IMR-90 (cell line): ENCODE measurements at regions not wholly inside any gene's neighbourhood (a gene's known extent, or its start where the extent isn't known, plus 50 kb on each side); places are given as distances from the start of the nearest gene placed in this dataset.

Experiments
- ATAC-seq: fragments of 200-7000 bp; cut with Tn5 transposase; 2 replicates; pipeline ENCODE4 v1.9.1; 2020; ENCODE audit warnings: low read depth, mild to moderate bottlenecking, moderate library complexity
- BruUV-seq: library from RNA; stranded (reverse); fragments of 400-500 nt; replicated peaks from 2 replicates; lab custom pipeline; 2021; lab: Mats Ljungman, UMichigan
- CTCF ChIA-PET: fragments of 300-600 bp; formaldehyde crosslinking; extraction: SDS; loops from one replicate; lab custom pipeline; 2021; ENCODE audit warnings: antibody characterized with exemption; lab: Yijun Ruan, JAX
- POLR2A ChIA-PET: fragments of 300-600 bp; sonication (Branson Sonifier 250); formaldehyde crosslinking; loops from one replicate; lab custom pipeline; 2022; ENCODE audit warnings: antibody characterized with exemption; ENCODE audit not compliant: unreplicated experiment; lab: Charles Lee
- DNase-seq: peaks from one replicate; pipeline ENCODE4 v3.0.0; 2013
- H2AFZ ChIP-seq: replicated peaks from 2 replicates; pipeline ENCODE3; 2013; ENCODE audit warnings: low read length, mild to moderate bottlenecking; ENCODE audit not compliant: poor library complexity
- H2AK5ac ChIP-seq: 2 replicates; pipeline ENCODE4 v1.6.1; 2013; ENCODE audit warnings: low read depth, low read length, inconsistent platforms
- H2AK9ac ChIP-seq: replicated peaks from 2 replicates; pipeline ENCODE3; 2013; ENCODE audit warnings: mild to moderate bottlenecking, low read depth, low read length, moderate library complexity; ENCODE audit not compliant: poor library complexity
- H2BK120ac ChIP-seq: 2 replicates; pipeline ENCODE4 v1.6.1; 2013; ENCODE audit warnings: low read depth, low read length, inconsistent platforms
- H2BK15ac ChIP-seq: 3 replicates; pipeline ENCODE4 v1.6.1; 2013; ENCODE audit warnings: low read depth, low read length, inconsistent platforms
- H2BK20ac ChIP-seq: 2 replicates; pipeline ENCODE4 v1.6.1; 2013; ENCODE audit warnings: low read depth, mild to moderate bottlenecking, inconsistent platforms, low read length, moderate library complexity
- H2BK5ac ChIP-seq: 2 replicates; pipeline ENCODE4 v1.6.1; 2013; ENCODE audit warnings: mild to moderate bottlenecking, low read depth, low read length, inconsistent platforms; ENCODE audit not compliant: poor library complexity, severe bottlenecking
- H3K14ac ChIP-seq: replicated peaks from 2 replicates; pipeline ENCODE4 v1.6.1; 2013; ENCODE audit warnings: low read depth, low read length, inconsistent platforms
- H3K18ac ChIP-seq: 2 replicates; pipeline ENCODE4 v1.6.1; 2013; ENCODE audit warnings: low read depth, low read length, control low read depth
- H3K23ac ChIP-seq: 2 replicates; pipeline ENCODE4 v1.6.1; 2013; ENCODE audit warnings: low read depth, low read length, inconsistent platforms
- H3K27ac ChIP-seq: 2 replicates; pipeline ENCODE4 v1.5.1; 2013; ENCODE audit warnings: mild to moderate bottlenecking, control low read depth, low read length; ENCODE audit not compliant: insufficient read depth
- H3K27me3 ChIP-seq: 2 replicates; pipeline ENCODE4 v1.6.1; 2013; ENCODE audit warnings: low read length; ENCODE audit not compliant: control insufficient read depth, insufficient read depth
- H3K36me3 ChIP-seq: 2 replicates; pipeline ENCODE4 v1.6.1; 2013; ENCODE audit warnings: low read length, mixed read lengths; ENCODE audit not compliant: control insufficient read depth, insufficient read depth
- H3K4ac ChIP-seq: 2 replicates; pipeline ENCODE4 v1.6.1; 2013; ENCODE audit warnings: low read depth, low read length, inconsistent platforms
- H3K4me1 ChIP-seq: 2 replicates; pipeline ENCODE4 v1.6.1; 2013; ENCODE audit warnings: low read length, mixed read lengths; ENCODE audit not compliant: control insufficient read depth, insufficient read depth
- H3K4me2 ChIP-seq: 2 replicates; pipeline ENCODE4 v1.6.1; 2013; ENCODE audit warnings: low read depth, mild to moderate bottlenecking, control low read depth, low read length, moderate library complexity
- H3K4me3 ChIP-seq: 2 replicates; pipeline ENCODE4 v1.5.1; 2013; ENCODE audit warnings: low read depth, mild to moderate bottlenecking, control low read depth, low read length, moderate library complexity; ENCODE audit not compliant: insufficient read depth
- H3K56ac ChIP-seq: 2 replicates; pipeline ENCODE4 v1.6.1; 2013; ENCODE audit warnings: low read length, inconsistent platforms; ENCODE audit not compliant: insufficient read depth; ENCODE audit errors: extremely low read depth
- H3K79me1 ChIP-seq, 2 experiments: 2 replicates each; pipeline ENCODE4 v1.6.1; 2013; ENCODE audit warnings: low read length in 2 of 2, inconsistent platforms in 1 of 2, low read depth in 1 of 2
- H3K9ac ChIP-seq: 2 replicates; pipeline ENCODE4 v1.6.1; 2013; ENCODE audit warnings: low read depth, low read length, control low read depth
- H3K9me1 ChIP-seq: 2 replicates; pipeline ENCODE4 v1.6.1; 2013; ENCODE audit warnings: low read length, inconsistent platforms; ENCODE audit not compliant: insufficient read depth
- H3K9me3 ChIP-seq: 2 replicates; pipeline ENCODE4 v1.6.1; 2013; ENCODE audit warnings: low read length; ENCODE audit not compliant: control insufficient read depth, insufficient read depth
- H4K20me1 ChIP-seq: 2 replicates; pipeline ENCODE4 v1.6.1; 2013; ENCODE audit warnings: low read length, inconsistent platforms; ENCODE audit not compliant: insufficient read depth
- H4K5ac ChIP-seq: 2 replicates; pipeline ENCODE4 v1.6.1; 2013; ENCODE audit warnings: mild to moderate bottlenecking, low read depth, low read length, control low read depth
- H4K8ac ChIP-seq, 2 experiments: 2 replicates each; pipeline ENCODE4 v1.6.1; 2013; ENCODE audit warnings: low read depth in 2 of 2, low read length in 2 of 2, control low read depth in 1 of 2, inconsistent platforms in 1 of 2
- H4K91ac ChIP-seq: 2 replicates; pipeline ENCODE4 v1.6.1; 2013; ENCODE audit warnings: low read depth, low read length, inconsistent platforms; ENCODE audit not compliant: insufficient read depth
- BHLHE40 ChIP-seq: fragments of 150-350 bp; IDR thresholded peaks from 2 replicates; pipeline ENCODE4 v1.6.1; 2016; ENCODE audit warnings: mild to moderate bottlenecking, low read depth, low read length
- CEBPB ChIP-seq: IDR thresholded peaks from 2 replicates; pipeline ENCODE4 v1.6.1; 2012; ENCODE audit warnings: low read depth, low read length, improper control_type of control experiment
- FOS ChIP-seq: fragments of 150-350 bp; IDR thresholded peaks from 2 replicates; pipeline ENCODE4 v1.6.1; 2016; ENCODE audit warnings: low read depth, low read length
- MAFK ChIP-seq: IDR thresholded peaks from 2 replicates; pipeline ENCODE4 v1.6.1; 2012; ENCODE audit warnings: low read depth, low read length, improper control_type of control experiment
- MAZ ChIP-seq: IDR thresholded peaks from 2 replicates; pipeline ENCODE4 v1.6.1; 2012; ENCODE audit warnings: low read depth, mild to moderate bottlenecking, low read length, improper control_type of control experiment, moderate library complexity, borderline replicate concordance
- POLR2A ChIP-seq: IDR thresholded peaks from 2 replicates; pipeline ENCODE4 v1.6.1; 2012; ENCODE audit warnings: mild to moderate bottlenecking, low read depth, low read length
- RCOR1 ChIP-seq: IDR thresholded peaks from 2 replicates; pipeline ENCODE4 v1.6.1; 2012; ENCODE audit warnings: mild to moderate bottlenecking, low read length, improper control_type of control experiment; ENCODE audit not compliant: insufficient replicate concordance
- RFX5 ChIP-seq: IDR thresholded peaks from 2 replicates; pipeline ENCODE4 v1.8.0; 2012; ENCODE audit warnings: low read depth, mild to moderate bottlenecking, low read length, moderate library complexity
- SMC3 ChIP-seq: fragments of 150-350 bp; IDR thresholded peaks from 2 replicates; pipeline ENCODE4 v1.6.1; 2016; ENCODE audit warnings: low read depth, mild to moderate bottlenecking, antibody characterized with exemption, low read length, moderate library complexity
- WGBS, 2 experiments: methylation state at CpG; one replicate each; pipeline versions ENCODE4 v1.1.5 to v1.1.7; 2013; ENCODE audit warnings: missing lambda C conversion rate in 2 of 2; ENCODE audit not compliant: insufficient read length in 1 of 2; ENCODE audit errors: extremely low coverage in 2 of 2; 5-methylcytosine and 5-hydroxymethylcytosine counted together
- dilution Hi-C: fragments of 300-500 bp; cut with HindIII; formaldehyde crosslinking; loops from one replicate; pipeline ENCODE4 v1.14.3; 2018; ENCODE audit warnings: low sequenced_read_pairs; ENCODE audit not compliant: unreplicated experiment
- in situ Hi-C: fragments of 300-500 bp; cut with MboI; formaldehyde crosslinking; loops from 3 replicates; pipeline ENCODE4 v1.14.3; 2019; ENCODE audit warnings: low sequenced_read_pairs, inconsistent platforms, mixed read lengths
- intact Hi-C: fragments of 100-400 bp; cut with micrococcal nuclease; formaldehyde crosslinking; loops from 2 replicates; pipeline ENCODE4 v1.10.0; 2022
- TF ChIP-seq, protein P1 (sequence below): conservative IDR thresholded peaks from 2 replicates; pipeline ENCODE4 v1.5.1; 2012; ENCODE audit warnings: mild to moderate bottlenecking, low read depth, low read length, improper control_type of control experiment

DNA sequence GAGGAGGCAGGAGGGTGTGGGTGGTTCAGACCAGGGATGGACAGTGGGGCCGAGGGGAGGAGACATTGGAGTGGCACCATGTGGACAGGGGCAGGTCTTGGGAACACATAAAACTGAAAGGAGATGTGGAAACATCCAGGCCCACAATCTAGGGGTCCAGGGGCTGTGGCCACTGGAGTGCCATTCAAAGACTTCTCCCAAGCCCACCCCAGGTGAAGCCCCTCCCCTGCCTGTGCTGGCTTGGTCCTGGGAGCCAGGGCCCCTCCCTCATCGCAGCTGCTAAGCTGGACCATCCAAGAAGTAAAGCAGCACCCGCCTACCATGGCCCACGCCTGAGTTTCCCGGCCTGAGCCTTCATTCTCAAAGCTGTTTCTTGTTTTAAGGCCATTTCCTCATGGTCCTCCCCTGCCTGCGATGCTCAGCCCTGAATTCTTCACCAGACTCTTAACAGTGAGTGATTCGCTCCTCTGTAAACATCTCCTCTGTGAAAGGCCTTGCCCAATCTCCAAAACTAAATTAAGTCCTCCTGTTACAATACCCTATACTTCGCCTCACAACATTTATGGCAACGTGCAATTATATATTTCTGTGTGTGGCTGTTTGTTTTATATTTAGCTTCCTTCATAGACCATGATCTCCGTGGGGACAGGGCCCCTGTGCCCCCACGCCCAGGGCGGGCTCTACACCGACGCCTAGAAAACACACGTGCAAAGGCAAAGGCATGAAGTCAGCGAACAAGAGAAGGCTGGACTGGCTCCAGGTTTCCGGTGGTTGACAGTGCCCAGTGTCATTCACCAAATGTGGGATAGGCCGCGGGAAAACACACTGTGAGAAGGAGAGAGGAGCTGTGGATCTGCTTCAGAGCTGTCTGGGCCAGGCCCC, 267.8 kb downstream of the ERMARD start:
- Histone ChIP-seq H3K14ac (no peak overlapping the region), H2BK5ac (no peak overlapping the region), H3K23ac (no peak overlapping the region), H4K5ac (no peak overlapping the region), H2AK5ac (no peak overlapping the region), H2BK15ac (no peak overlapping the region), H3K4me1 (no peaks in the 10 kb centered on the region), H3K18ac (no peak overlapping the region), H4K8ac (no peak overlapping the region), H3K9me1 (no peaks in the 10 kb centered on the region), H4K91ac (no peak overlapping the region), H3K9me3 (peaks cover 41% of the 10 kb centered on the region), H2AFZ (no peak overlapping the region), H3K4me3 (no peak overlapping the region), H3K36me3 (no peaks in the 10 kb centered on the region), H3K56ac (no peak overlapping the region), H2AK9ac (no peak overlapping the region), H3K9ac (no peak overlapping the region), H3K4ac (no peak overlapping the region), H3K79me1 (no peaks in the 10 kb centered on the region), H3K27ac (no peak overlapping the region), H3K4me2 (no peak overlapping the region), H2BK120ac (no peak overlapping the region), H4K20me1 (no peaks in the 10 kb centered on the region), H2BK20ac (no peak overlapping the region), H3K27me3 (no peaks in the 10 kb centered on the region)
- dilution Hi-C loops (no loop called here), in situ Hi-C loops (no loop called here), intact Hi-C loops (no loop called here)
- CTCF ChIA-PET, result no interaction called here
- POLR2A ChIA-PET, result no interaction called here
- TF ChIP-seq RFX5 (no peak), FOS (no peak), RCOR1 (no peak), MAFK (no peak), POLR2A (no peak), SMC3 (no peak), BHLHE40 (no peak), MAZ (no peak), CEBPB (no peak)
- TF ChIP-seq, protein P1, sequence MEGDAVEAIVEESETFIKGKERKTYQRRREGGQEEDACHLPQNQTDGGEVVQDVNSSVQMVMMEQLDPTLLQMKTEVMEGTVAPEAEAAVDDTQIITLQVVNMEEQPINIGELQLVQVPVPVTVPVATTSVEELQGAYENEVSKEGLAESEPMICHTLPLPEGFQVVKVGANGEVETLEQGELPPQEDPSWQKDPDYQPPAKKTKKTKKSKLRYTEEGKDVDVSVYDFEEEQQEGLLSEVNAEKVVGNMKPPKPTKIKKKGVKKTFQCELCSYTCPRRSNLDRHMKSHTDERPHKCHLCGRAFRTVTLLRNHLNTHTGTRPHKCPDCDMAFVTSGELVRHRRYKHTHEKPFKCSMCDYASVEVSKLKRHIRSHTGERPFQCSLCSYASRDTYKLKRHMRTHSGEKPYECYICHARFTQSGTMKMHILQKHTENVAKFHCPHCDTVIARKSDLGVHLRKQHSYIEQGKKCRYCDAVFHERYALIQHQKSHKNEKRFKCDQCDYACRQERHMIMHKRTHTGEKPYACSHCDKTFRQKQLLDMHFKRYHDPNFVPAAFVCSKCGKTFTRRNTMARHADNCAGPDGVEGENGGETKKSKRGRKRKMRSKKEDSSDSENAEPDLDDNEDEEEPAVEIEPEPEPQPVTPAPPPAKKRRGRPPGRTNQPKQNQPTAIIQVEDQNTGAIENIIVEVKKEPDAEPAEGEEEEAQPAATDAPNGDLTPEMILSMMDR, result no peak
- BruUV-seq, result no TSS peak
- DNase-seq (no peak), ATAC-seq (no peak)
- WGBS, 2 experiments, result 55% methylated on average over 6 of the region's 19 CpGs; no CpG with 5 or more reads in 1 of the 2 experiments
